A673 (cell line): ENCODE measurements at regions not wholly inside any gene's neighbourhood (a gene's known extent, or its start where the extent isn't known, plus 50 kb on each side); places are given as distances from the start of the nearest gene placed in this dataset.
"Not testable (repeated sequence)": the region's sequence is repeated elsewhere in the genome, so short reads cannot be mapped to it uniquely, and the experiment has no call there.

Experiments used
- BruUV-seq: library from RNA; stranded (reverse); fragments of 400-500 nt; replicated peaks from 2 replicates; lab custom pipeline; 2021; lab: Mats Ljungman, UMichigan
- CTCF ChIA-PET: fragments of 300-600 bp; sonication (Branson Sonifier 250); formaldehyde crosslinking; loops from one replicate; lab custom pipeline; 2022; ENCODE audit warnings: antibody characterized with exemption; lab: Charles Lee
- POLR2A ChIA-PET: fragments of 300-600 bp; sonication (Branson Sonifier 250); formaldehyde crosslinking; loops from one replicate; lab custom pipeline; 2022; ENCODE audit warnings: antibody characterized with exemption; ENCODE audit not compliant: low non-redundant PET; lab: Charles Lee
- DNase-seq: peaks from one replicate; pipeline ENCODE4 v3.0.0-alpha.2; 2015; ENCODE audit warnings: low spot score
- H3K27ac ChIP-seq: fragments of 200-600 bp; sonication (generic); 2 replicates; pipeline ENCODE4 v1.5.1; 2016; ENCODE audit warnings: mixed run types, low read depth, mild to moderate bottlenecking, mixed read lengths, antibody characterized with exemption, low read length; ENCODE audit not compliant: poor library complexity, severe bottlenecking
- H3K27me3 ChIP-seq: fragments of 200-600 bp; sonication (generic); replicated peaks from 2 replicates; pipeline ENCODE4 v1.6.1; 2017; ENCODE audit warnings: mixed run types, low read depth, mild to moderate bottlenecking, mixed read lengths, antibody characterized with exemption, low read length; ENCODE audit not compliant: insufficient read depth, poor library complexity
- H3K36me3 ChIP-seq: fragments of 200-600 bp; sonication (generic); 2 replicates; pipeline ENCODE4 v1.6.1; 2016; ENCODE audit warnings: mixed run types, mild to moderate bottlenecking, mixed read lengths, antibody characterized with exemption, low read length; ENCODE audit not compliant: insufficient read depth, poor library complexity, severe bottlenecking
- H3K4me1 ChIP-seq: fragments of 200-600 bp; sonication (generic); 2 replicates; pipeline ENCODE4 v1.6.1; 2017; ENCODE audit warnings: mixed run types, mild to moderate bottlenecking, mixed read lengths, antibody characterized with exemption, low read length; ENCODE audit not compliant: insufficient read depth, poor library complexity, severe bottlenecking
- H3K4me3 ChIP-seq: fragments of 200-600 bp; sonication (generic); 2 replicates; pipeline ENCODE4 v1.5.1; 2016; ENCODE audit warnings: low read depth, mixed run types, mild to moderate bottlenecking, mixed read lengths, low read length; ENCODE audit not compliant: poor library complexity, severe bottlenecking
- H3K9me3 ChIP-seq: fragments of 200-600 bp; sonication (generic); 2 replicates; pipeline ENCODE4 v1.6.1; 2016; ENCODE audit warnings: mixed run types, low read depth, mild to moderate bottlenecking, mixed read lengths, antibody characterized with exemption, low read length; ENCODE audit not compliant: poor library complexity, severe bottlenecking
- EZH2 ChIP-seq: fragments of 200-600 bp; sonication (generic); IDR thresholded peaks from 2 replicates; pipeline ENCODE4 v1.6.1; 2017; ENCODE audit warnings: borderline replicate concordance, low read depth, mild to moderate bottlenecking, mixed read lengths, antibody characterized with exemption, low read length; ENCODE audit not compliant: poor library complexity, severe bottlenecking
- intact Hi-C: fragments of 100-400 bp; cut with micrococcal nuclease; formaldehyde crosslinking; loops from one replicate; pipeline ENCODE4 v1.10.0; 2022; ENCODE audit not compliant: unreplicated experiment
- TF ChIP-seq, protein P1 (sequence below): fragments of 300-800, 200-600 bp; sonication (generic); conservative IDR thresholded peaks from 2 replicates; pipeline ENCODE4 v1.5.1; 2017; ENCODE audit warnings: low read depth, mild to moderate bottlenecking, antibody characterized with exemption, low read length, moderate library complexity, mixed read lengths

GRCh38 chr6:4412488-4412887 is 277.1 kb upstream of the ECI2 start:
- H3K4me3 ChIP-seq, result no peak overlapping the region

GRCh38 chr6:4412077-4412476 is 276.7 kb upstream of the ECI2 start:
- ChIA-PET CTCF (no interaction called here), POLR2A (no interaction called here)
- Histone ChIP-seq H3K36me3 (no peaks in the 10 kb centered on the region), H3K4me1 (no peaks in the 10 kb centered on the region), H3K27me3 (no peaks in the 10 kb centered on the region), H3K27ac (no peak overlapping the region), H3K4me3 (no peak overlapping the region), H3K9me3 (no peaks in the 10 kb centered on the region)
- TF ChIP-seq, protein P1, sequence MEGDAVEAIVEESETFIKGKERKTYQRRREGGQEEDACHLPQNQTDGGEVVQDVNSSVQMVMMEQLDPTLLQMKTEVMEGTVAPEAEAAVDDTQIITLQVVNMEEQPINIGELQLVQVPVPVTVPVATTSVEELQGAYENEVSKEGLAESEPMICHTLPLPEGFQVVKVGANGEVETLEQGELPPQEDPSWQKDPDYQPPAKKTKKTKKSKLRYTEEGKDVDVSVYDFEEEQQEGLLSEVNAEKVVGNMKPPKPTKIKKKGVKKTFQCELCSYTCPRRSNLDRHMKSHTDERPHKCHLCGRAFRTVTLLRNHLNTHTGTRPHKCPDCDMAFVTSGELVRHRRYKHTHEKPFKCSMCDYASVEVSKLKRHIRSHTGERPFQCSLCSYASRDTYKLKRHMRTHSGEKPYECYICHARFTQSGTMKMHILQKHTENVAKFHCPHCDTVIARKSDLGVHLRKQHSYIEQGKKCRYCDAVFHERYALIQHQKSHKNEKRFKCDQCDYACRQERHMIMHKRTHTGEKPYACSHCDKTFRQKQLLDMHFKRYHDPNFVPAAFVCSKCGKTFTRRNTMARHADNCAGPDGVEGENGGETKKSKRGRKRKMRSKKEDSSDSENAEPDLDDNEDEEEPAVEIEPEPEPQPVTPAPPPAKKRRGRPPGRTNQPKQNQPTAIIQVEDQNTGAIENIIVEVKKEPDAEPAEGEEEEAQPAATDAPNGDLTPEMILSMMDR, result no peak
- no peak for TF ChIP-seq EZH2
- BruUV-seq, result no TSS peak
- intact Hi-C loops, result no loop called here
- no peak for DNase-seq

More at GRCh38 chr6:4412488-4412887, 277.1 kb upstream of the ECI2 start:
- DNase-seq, result no peak
- CTCF ChIA-PET, result no interaction called here
- no TSS peak for BruUV-seq
- Histone ChIP-seq H3K27ac (no peak overlapping the region), H3K36me3 (no peaks in the 10 kb centered on the region), H3K9me3 (no peaks in the 10 kb centered on the region), H3K4me1 (no peaks in the 10 kb centered on the region), H3K27me3 (no peaks in the 10 kb centered on the region)
- TF ChIP-seq, protein P1, result no peak
- POLR2A ChIA-PET, result no interaction called here
- intact Hi-C loops, result no loop called here

DNA sequence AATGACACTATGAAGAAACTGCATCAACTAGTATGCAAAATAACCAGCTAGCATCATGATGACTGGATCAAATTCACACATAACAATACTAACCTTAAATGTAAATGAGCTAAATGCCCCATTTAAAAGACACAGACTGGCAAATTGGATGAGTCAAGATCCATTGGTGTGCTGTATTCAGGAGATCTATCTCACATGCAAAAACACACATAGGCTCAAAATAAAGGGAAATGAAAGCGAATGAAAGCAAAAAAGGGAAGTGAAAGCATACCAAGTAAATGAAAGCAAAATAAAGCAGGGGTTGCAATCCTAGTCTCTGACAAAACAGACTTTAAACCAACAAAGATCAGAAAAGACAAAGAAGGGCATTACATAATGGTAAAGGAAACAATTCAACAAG is 272.3 kb upstream of the ECI2 start:
- H3K4me3 ChIP-seq, BruUV-seq, POLR2A ChIA-PET, CTCF ChIA-PET, H3K27ac ChIP-seq, H3K4me1 ChIP-seq, H3K9me3 ChIP-seq, DNase-seq, H3K27me3 ChIP-seq, H3K36me3 ChIP-seq, intact Hi-C loops: not testable (repeated sequence)

- DNase-seq, result no peak
- CTCF ChIA-PET, result no interaction called here
These were observed 270.3 kb upstream of the ECI2 start for GRCh38 chr6:4405621-4406212.

More at GRCh38 chr6:4405621-4406212, 270.3 kb upstream of the ECI2 start:
- no TSS peak for BruUV-seq
- no peaks in the 10 kb centered on the region for H3K36me3 ChIP-seq
- no peaks in the 10 kb centered on the region for H3K9me3 ChIP-seq
- TF ChIP-seq, protein P1, result no peak
- TF ChIP-seq EZH2, result no peak
- POLR2A ChIA-PET, result no interaction called here
- no peak overlapping the region for H3K4me3 ChIP-seq
- H3K4me1 ChIP-seq, result no peaks in the 10 kb centered on the region
- no peaks in the 10 kb centered on the region for H3K27me3 ChIP-seq
- intact Hi-C loops, result no loop called here
- H3K27ac ChIP-seq, result no peak overlapping the region
